HEK293T (cell line): ENCODE measurements at regions not wholly inside any gene's neighbourhood (a gene's known extent, or its start where the extent isn't known, plus 50 kb on each side); places are given as distances from the start of the nearest gene placed in this dataset.

ENCODE experiments used
- CTCF ChIA-PET: fragments of 350-600 bp; formaldehyde crosslinking; extraction: SDS; loops from one replicate; lab custom pipeline; 2021; ENCODE audit warnings: antibody characterized with exemption, inconsistent platforms; lab: Yijun Ruan, JAX
- POLR2A ChIA-PET: fragments of 350-600 bp; formaldehyde crosslinking; extraction: SDS; loops from one replicate; lab custom pipeline; 2020; ENCODE audit warnings: antibody characterized with exemption, inconsistent platforms; lab: Yijun Ruan, JAX
- DNase-seq: peaks from one replicate; pipeline ENCODE4 v3.0.0; 2012; ENCODE audit warnings: mixed read lengths; ENCODE audit errors: extremely low spot score
- ARNT ChIP-seq: fragments of 450-650 bp; IDR thresholded peaks from 2 replicates; pipeline ENCODE4 v1.6.1; 2017; ENCODE audit warnings: mild to moderate bottlenecking
- BHLHE40 ChIP-seq: fragments of 450-650 bp; IDR thresholded peaks from 2 replicates; pipeline ENCODE4 v1.6.1; 2016; ENCODE audit warnings: mild to moderate bottlenecking, moderate library complexity, borderline replicate concordance
- CTBP1 ChIP-seq: fragments of 450-650 bp; IDR thresholded peaks from 2 replicates; pipeline ENCODE4 v1.6.1; 2016; ENCODE audit warnings: borderline replicate concordance
- ELF4 ChIP-seq: fragments of 450-650 bp; IDR thresholded peaks from 2 replicates; pipeline ENCODE4 v1.6.1; 2017; ENCODE audit warnings: antibody characterized with exemption
- FOXA1 ChIP-seq: fragments of 450-650 bp; IDR thresholded peaks from 2 replicates; pipeline ENCODE4 v1.6.1; 2016; ENCODE audit warnings: mild to moderate bottlenecking
- FOXK2 ChIP-seq: fragments of 450-650 bp; IDR thresholded peaks from 2 replicates; pipeline ENCODE4 v1.6.1; 2016; ENCODE audit warnings: mild to moderate bottlenecking
- FOXM1 ChIP-seq: fragments of 450-650 bp; IDR thresholded peaks from 2 replicates; pipeline ENCODE4 v1.6.1; 2017; ENCODE audit warnings: mild to moderate bottlenecking, borderline replicate concordance
- HDGF ChIP-seq: fragments of 450-650 bp; IDR thresholded peaks from 2 replicates; pipeline ENCODE4 v1.6.1; 2017; ENCODE audit warnings: antibody characterized with exemption, borderline replicate concordance
- L3MBTL2 ChIP-seq: fragments of 450-650 bp; conservative IDR thresholded peaks from 2 replicates; pipeline ENCODE4 v1.6.1; 2016; ENCODE audit warnings: mild to moderate bottlenecking
- LEF1 ChIP-seq: fragments of 450-650 bp; IDR thresholded peaks from 2 replicates; pipeline ENCODE4 v1.6.1; 2017; ENCODE audit warnings: mild to moderate bottlenecking, borderline replicate concordance
- NFRKB ChIP-seq: fragments of 450-650 bp; IDR thresholded peaks from 2 replicates; pipeline ENCODE4 v1.6.1; 2016; ENCODE audit warnings: mild to moderate bottlenecking, moderate library complexity
- PKNOX1 ChIP-seq: fragments of 450-650 bp; IDR thresholded peaks from 2 replicates; pipeline ENCODE4 v1.6.1; 2016
- SP1 ChIP-seq: fragments of 450-650 bp; IDR thresholded peaks from 2 replicates; pipeline ENCODE4 v1.6.1; 2017
- SUZ12 ChIP-seq: fragments of 450-650 bp; IDR thresholded peaks from 2 replicates; pipeline ENCODE4 v1.6.1; 2016; ENCODE audit warnings: mild to moderate bottlenecking
- TARDBP ChIP-seq: fragments of 450-650 bp; IDR thresholded peaks from 2 replicates; pipeline ENCODE4 v1.6.1; 2016
- ZNF384 ChIP-seq: fragments of 450-650 bp; IDR thresholded peaks from 2 replicates; pipeline ENCODE4 v1.6.1; 2016

GRCh38 chr5:38157024-38157423 is 101.3 kb upstream of the EGFLAM start:
- no peak for DNase-seq
- POLR2A ChIA-PET = no interaction called here
- TF ChIP-seq ZNF384 (no peak), TARDBP (no peak), HDGF (no peak), NFRKB (no peak), BHLHE40 (no peak), SP1 (no peak), CTBP1 (no peak)
- CTCF ChIA-PET = interaction anchor here (0.6 kb wide), 1 partner anchor 217 kb away, joined by 3 read pairs; no protein-coding TSS in a partner anchor

GRCh38 chr5:38154615-38155204 is 103.6 kb upstream of the EGFLAM start:
- TF ChIP-seq FOXA1 = no peak
- no peak for TF ChIP-seq PKNOX1
- TF ChIP-seq NFRKB = no peak
- no peak for TF ChIP-seq FOXK2
- no peak for TF ChIP-seq TARDBP
- no peak for TF ChIP-seq FOXM1
- no peak for TF ChIP-seq CTBP1
- no peak for TF ChIP-seq L3MBTL2
- no peak for TF ChIP-seq SUZ12
- TF ChIP-seq LEF1 = no peak
- TF ChIP-seq SP1 = no peak
- no peak for TF ChIP-seq ZNF384
- TF ChIP-seq ELF4 = no peak
- TF ChIP-seq HDGF = no peak
- TF ChIP-seq BHLHE40 = no peak
- no peak for DNase-seq
- ChIA-PET CTCF (no interaction called here), POLR2A (no interaction called here)

DNA sequence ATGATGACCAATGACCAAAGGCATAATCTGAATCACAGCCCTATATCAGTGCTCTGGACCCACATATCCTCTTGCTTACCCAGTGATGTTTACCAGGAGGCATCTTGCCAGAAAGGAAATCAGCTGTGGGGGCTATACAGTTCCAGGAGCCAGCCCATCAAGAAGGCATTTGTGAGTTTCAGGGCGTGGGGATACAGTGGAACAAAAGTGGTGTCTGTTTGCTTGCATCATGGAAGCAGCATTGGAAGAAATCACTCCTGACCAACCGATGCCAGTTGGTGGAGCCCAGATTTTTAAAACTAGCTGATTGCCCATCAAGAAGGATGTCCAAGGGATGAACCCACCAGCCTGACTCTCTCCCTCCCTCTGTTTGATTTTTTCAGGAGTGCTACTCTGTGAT is 106.5 kb upstream of the EGFLAM start:
- no peak for DNase-seq
- POLR2A ChIA-PET = no interaction called here
- CTCF ChIA-PET = no interaction called here
- TF ChIP-seq FOXK2 = no peak
- TF ChIP-seq ELF4 = no peak
- no peak for TF ChIP-seq FOXA1
- TF ChIP-seq SP1 = no peak

- ChIA-PET CTCF (no interaction called here), POLR2A (interaction anchor here (1.1 kb wide), 1 partner anchor 107 kb away, joined by 3 read pairs; no protein-coding TSS in a partner anchor)
- TF ChIP-seq SUZ12 (no peak), TARDBP (no peak), LEF1 (no peak), ZNF384 (no peak), ELF4 (no peak), HDGF (no peak), PKNOX1 (no peak), FOXK2 (no peak), CTBP1 (no peak), BHLHE40 (no peak), L3MBTL2 (no peak)
- DNase-seq = no peak
Observed at GRCh38 chr5:38149815-38150195, 108.6 kb upstream of the EGFLAM start.

- DNase-seq = no peak
- ChIA-PET CTCF (interaction anchor here (0.6 kb wide), 1 partner anchor 1452 kb away, joined by 3 read pairs; no protein-coding TSS in a partner anchor), POLR2A (no interaction called here)
- TF ChIP-seq SUZ12 (no peak), ZNF384 (no peak), HDGF (no peak), PKNOX1 (no peak), NFRKB (no peak), FOXA1 (no peak), BHLHE40 (no peak), L3MBTL2 (no peak), CTBP1 (no peak), FOXM1 (no peak), TARDBP (no peak), ELF4 (no peak), ARNT (no peak)
Observed at GRCh38 chr5:38148021-38148625, 110.2 kb upstream of the EGFLAM start.

GRCh38 chr5:38143384-38143783 is 115.0 kb upstream of the EGFLAM start:
- POLR2A ChIA-PET = no interaction called here
- DNase-seq = no peak
- CTCF ChIA-PET = no interaction called here
- no peak for TF ChIP-seq HDGF
- no peak for TF ChIP-seq NFRKB
- no peak for TF ChIP-seq FOXA1
- TF ChIP-seq FOXK2 = no peak
- no peak for TF ChIP-seq CTBP1
